ENCODE measurements at regions not wholly inside any gene's neighbourhood (a gene's known extent, or its start where the extent isn't known, plus 50 kb on each side); places are given as distances from the start of the nearest gene placed in this dataset.

- no peaks in the 10 kb centered on the region for H3K36me3 ChIP-seq
- no peaks in the 10 kb centered on the region for H3K9me3 ChIP-seq
- no peaks in the 10 kb centered on the region for H3K4me1 ChIP-seq
- H3K27ac ChIP-seq = no peak overlapping the region
- intact Hi-C loops (cut with DNase I; ENCODE audit: low total_unique reads) = no loop called here
- TF ChIP-seq POLR2A (IDR thresholded peaks at IDR 0.05) = no peak
- TF ChIP-seq CTCF (IDR thresholded peaks at IDR 0.05 in 4 of 5, conservative IDR thresholded peaks at IDR 0.05 in 1 of 5) = no peak
- H3K4me3 ChIP-seq = no peak overlapping the region
- in situ Hi-C loops (cut with MboI; ENCODE audit: low sequenced_read_pairs in 4 of 4) = no loop called here
- no peak for ATAC-seq
- H3K27me3 ChIP-seq = no peaks in the 10 kb centered on the region
- DNase-seq = no peak
Measured at GRCh38 chr4:135548711-135549110, 1347.1 kb upstream of the PABPC4L start.

GRCh38 chr4:135545616-135546317 is 1344.2 kb upstream of the PABPC4L start:
- ATAC-seq (no peak), DNase-seq (no peak)
- no peaks in the 10 kb centered on the region for H3K36me3 ChIP-seq
- H3K4me3 ChIP-seq = no peak overlapping the region
- no peaks in the 10 kb centered on the region for H3K27me3 ChIP-seq
- no peaks in the 10 kb centered on the region for H3K9me3 ChIP-seq
- no peaks in the 10 kb centered on the region for H3K4me1 ChIP-seq
- no peak overlapping the region for H3K27ac ChIP-seq
- TF ChIP-seq CTCF (IDR thresholded peaks at IDR 0.05 in 4 of 5, conservative IDR thresholded peaks at IDR 0.05 in 1 of 5) = no peak
- TF ChIP-seq POLR2A (IDR thresholded peaks at IDR 0.05) = no peak
- in situ Hi-C loops (cut with MboI; ENCODE audit: low sequenced_read_pairs in 4 of 4) = no loop called here
- intact Hi-C loops (cut with DNase I; ENCODE audit: low total_unique reads) = no loop called here

GRCh38 chr4:135538698-135539097 is 1337.1 kb upstream of the PABPC4L start:
- Histone ChIP-seq H3K9me3 (no peaks in the 10 kb centered on the region), H3K27ac (no peak overlapping the region)
- TF ChIP-seq CTCF (IDR thresholded peaks at IDR 0.05 in 4 of 5, conservative IDR thresholded peaks at IDR 0.05 in 1 of 5) (no peak), POLR2A (IDR thresholded peaks at IDR 0.05) (no peak)

GRCh38 chr4:135533053-135533452 is 1331.5 kb upstream of the PABPC4L start:
- Histone ChIP-seq H3K27ac (no peak overlapping the region), H3K36me3 (no peaks in the 10 kb centered on the region), H3K4me1 (no peaks in the 10 kb centered on the region), H3K4me3 (no peak overlapping the region), H3K27me3 (no peaks in the 10 kb centered on the region), H3K9me3 (no peaks in the 10 kb centered on the region)
- no peak for DNase-seq
- in situ Hi-C loops (cut with MboI; ENCODE audit: low sequenced_read_pairs in 4 of 4) = no loop called here
- no peak for TF ChIP-seq POLR2A (IDR thresholded peaks at IDR 0.05)
- TF ChIP-seq CTCF (IDR thresholded peaks at IDR 0.05 in 4 of 5, conservative IDR thresholded peaks at IDR 0.05 in 1 of 5) = no peak
- intact Hi-C loops (cut with DNase I; ENCODE audit: low total_unique reads) = no loop called here
- ATAC-seq = no peak

More at GRCh38 chr4:135538698-135539097, 1337.1 kb upstream of the PABPC4L start:
- H3K4me3 ChIP-seq = no peak overlapping the region
- H3K36me3 ChIP-seq = no peaks in the 10 kb centered on the region
- no peaks in the 10 kb centered on the region for H3K27me3 ChIP-seq
- no peaks in the 10 kb centered on the region for H3K4me1 ChIP-seq
- DNase-seq (no peak), ATAC-seq (no peak)
- intact Hi-C loops (cut with DNase I; ENCODE audit: low total_unique reads) (no loop called here), in situ Hi-C loops (cut with MboI; ENCODE audit: low sequenced_read_pairs in 4 of 4) (no loop called here)

- Histone ChIP-seq H3K9me3 (no peaks in the 10 kb centered on the region), H3K36me3 (no peaks in the 10 kb centered on the region), H3K4me1 (no peaks in the 10 kb centered on the region), H3K27me3 (no peaks in the 10 kb centered on the region), H3K4me3 (no peak overlapping the region), H3K27ac (no peak overlapping the region)
- DNase-seq = no peak
- in situ Hi-C loops (cut with MboI; ENCODE audit: low sequenced_read_pairs in 4 of 4) = no loop called here
- TF ChIP-seq POLR2A (IDR thresholded peaks at IDR 0.05) (no peak), CTCF (IDR thresholded peaks at IDR 0.05 in 4 of 5, conservative IDR thresholded peaks at IDR 0.05 in 1 of 5) (no peak)
- no peak for ATAC-seq
- intact Hi-C loops (cut with DNase I; ENCODE audit: low total_unique reads) = no loop called here
Measured at GRCh38 chr4:135532132-135532531, 1330.5 kb upstream of the PABPC4L start.

Measured in gastrocnemius medialis (tissue), 4 donors.